K562 (cell line): ENCODE measurements at regions not wholly inside any gene's neighbourhood (a gene's known extent, or its start where the extent isn't known, plus 50 kb on each side); places are given as distances from the start of the nearest gene placed in this dataset.

Experiments used
- CBX2 ChIP-seq: fragments of 200-600 bp; sonication (generic); IDR thresholded peaks from one replicate; pipeline ENCODE4 v1.6.1; 2012; ENCODE audit warnings: mild to moderate bottlenecking, low read length, inconsistent platforms; ENCODE audit not compliant: insufficient read depth, poor library complexity, severe bottlenecking
- CEBPZ ChIP-seq: fragments of 150-350 bp; IDR thresholded peaks from 2 replicates; pipeline ENCODE4 v1.6.1; 2014; ENCODE audit warnings: low read depth, mild to moderate bottlenecking, low read length, borderline replicate concordance
- DNMT1 ChIP-seq: fragments of 450-650 bp; IDR thresholded peaks from 2 replicates; pipeline ENCODE4 v1.6.1; 2016; ENCODE audit warnings: antibody characterized with exemption, mild to moderate bottlenecking
- EZH2 ChIP-seq: IDR thresholded peaks from 2 replicates; pipeline ENCODE4 v1.6.1; 2012; ENCODE audit warnings: low read depth, mild to moderate bottlenecking, inconsistent platforms, low read length, borderline replicate concordance
- FOXA3 ChIP-seq, 2 experiments: fragments of 450-650 bp in 1 of 2; sonication (generic) in 1 of 2; formaldehyde crosslinking; IDR thresholded peaks in 1 of 2; conservative IDR thresholded peaks in 1 of 2; 2 replicates each; pipeline versions ENCODE4 v1.4.0 to v1.8.0; 2020 to 2022; ENCODE audit warnings: mild to moderate bottlenecking in 2 of 2, missing genetic modification reagents in 1 of 2
- LARP7 ChIP-seq: fragments of 450-650 bp; IDR thresholded peaks from 2 replicates; pipeline ENCODE4 v1.6.1; 2016
- MAFK ChIP-seq: IDR thresholded peaks from 2 replicates; pipeline ENCODE4 v1.6.1; 2011; ENCODE audit warnings: low read length, improper control_type of control experiment
- NCOA2 ChIP-seq, 2 experiments: fragments of 450-650 bp; IDR thresholded peaks; 2 replicates each; pipeline ENCODE4 v1.6.1; 2018; ENCODE audit warnings: mild to moderate bottlenecking in 2 of 2, moderate library complexity in 1 of 2; ENCODE audit not compliant: partially characterized antibody in 2 of 2
- POLR2A ChIP-seq: fragments of 450-650 bp; conservative IDR thresholded peaks from 2 replicates; pipeline ENCODE4 v1.6.1; 2016
- TF ChIP-seq, protein P1 (sequence below), 3 experiments: IDR thresholded peaks in 2 of 3; conservative IDR thresholded peaks in 1 of 3; 2 replicates each; pipeline ENCODE4 v1.5.1; 2011 to 2012; ENCODE audit warnings: low read length in 3 of 3, mild to moderate bottlenecking in 3 of 3, control low read depth in 2 of 3, improper control_type of control experiment in 1 of 3, inconsistent platforms in 1 of 3, low read depth in 1 of 3, mixed read lengths in 1 of 3, moderate library complexity in 1 of 3; ENCODE audit not compliant: insufficient read depth in 2 of 3
- TF ChIP-seq, protein P2 (sequence below), 3 experiments: fragments of 200-800 bp in 1 of 3; fragments of 250-450 bp in 1 of 3; fragments of 450-650 bp in 1 of 3; sonication (Bioruptor Pico) in 1 of 3; sonication (Bioruptor generic) in 1 of 3; formaldehyde crosslinking in 1 of 3; IDR thresholded peaks; 2 replicates each; pipeline versions ENCODE4 v1.6.1 to v1.8.0; 2016 to 2022; ENCODE audit warnings: mild to moderate bottlenecking in 2 of 3, missing genetic modification characterization in 2 of 3, missing compliant biosample characterization in 1 of 3, moderate library complexity in 1 of 3

DNA sequence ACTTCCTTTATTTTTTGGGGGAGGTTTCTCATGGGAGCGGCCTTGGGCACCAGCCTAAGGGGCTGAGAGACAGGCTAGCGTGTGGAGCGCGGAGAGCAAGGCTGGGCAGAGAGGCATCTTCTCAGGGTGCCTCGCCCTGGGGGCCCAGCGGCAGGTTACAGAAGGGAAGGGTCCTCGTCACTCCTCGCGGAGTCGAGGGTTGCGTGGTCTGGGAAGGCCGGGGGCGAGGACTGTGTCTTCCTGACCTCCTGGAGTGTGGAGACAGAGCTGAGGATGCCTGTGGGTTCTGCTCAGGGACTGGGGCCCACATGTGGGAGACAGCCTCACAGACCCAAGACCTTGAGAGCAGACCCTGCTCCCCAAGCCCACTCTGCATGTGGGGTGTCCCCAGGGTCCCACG lies 79.6 kb upstream of the LRPAP1 start:
- no peak for TF ChIP-seq FOXA3 (CRISPR knock-in tag; conservative IDR thresholded peaks at IDR 0.05 in 1 of 2, IDR thresholded peaks at IDR 0.05 in 1 of 2)
- no peak for TF ChIP-seq EZH2
- TF ChIP-seq POLR2A: no peak
- no peak for TF ChIP-seq CBX2
- no peak for TF ChIP-seq LARP7
- TF ChIP-seq, protein P1, sequence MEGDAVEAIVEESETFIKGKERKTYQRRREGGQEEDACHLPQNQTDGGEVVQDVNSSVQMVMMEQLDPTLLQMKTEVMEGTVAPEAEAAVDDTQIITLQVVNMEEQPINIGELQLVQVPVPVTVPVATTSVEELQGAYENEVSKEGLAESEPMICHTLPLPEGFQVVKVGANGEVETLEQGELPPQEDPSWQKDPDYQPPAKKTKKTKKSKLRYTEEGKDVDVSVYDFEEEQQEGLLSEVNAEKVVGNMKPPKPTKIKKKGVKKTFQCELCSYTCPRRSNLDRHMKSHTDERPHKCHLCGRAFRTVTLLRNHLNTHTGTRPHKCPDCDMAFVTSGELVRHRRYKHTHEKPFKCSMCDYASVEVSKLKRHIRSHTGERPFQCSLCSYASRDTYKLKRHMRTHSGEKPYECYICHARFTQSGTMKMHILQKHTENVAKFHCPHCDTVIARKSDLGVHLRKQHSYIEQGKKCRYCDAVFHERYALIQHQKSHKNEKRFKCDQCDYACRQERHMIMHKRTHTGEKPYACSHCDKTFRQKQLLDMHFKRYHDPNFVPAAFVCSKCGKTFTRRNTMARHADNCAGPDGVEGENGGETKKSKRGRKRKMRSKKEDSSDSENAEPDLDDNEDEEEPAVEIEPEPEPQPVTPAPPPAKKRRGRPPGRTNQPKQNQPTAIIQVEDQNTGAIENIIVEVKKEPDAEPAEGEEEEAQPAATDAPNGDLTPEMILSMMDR (IDR thresholded peaks at IDR 0.05 in 2 of 3, conservative IDR thresholded peaks at IDR 0.05 in 1 of 3; ENCODE audit: insufficient read depth in 2 of 3, low read depth in 1 of 3, low read length in 3 of 3): no peak
- TF ChIP-seq CEBPZ: no peak
- no peak for TF ChIP-seq MAFK
- TF ChIP-seq, protein P2, sequence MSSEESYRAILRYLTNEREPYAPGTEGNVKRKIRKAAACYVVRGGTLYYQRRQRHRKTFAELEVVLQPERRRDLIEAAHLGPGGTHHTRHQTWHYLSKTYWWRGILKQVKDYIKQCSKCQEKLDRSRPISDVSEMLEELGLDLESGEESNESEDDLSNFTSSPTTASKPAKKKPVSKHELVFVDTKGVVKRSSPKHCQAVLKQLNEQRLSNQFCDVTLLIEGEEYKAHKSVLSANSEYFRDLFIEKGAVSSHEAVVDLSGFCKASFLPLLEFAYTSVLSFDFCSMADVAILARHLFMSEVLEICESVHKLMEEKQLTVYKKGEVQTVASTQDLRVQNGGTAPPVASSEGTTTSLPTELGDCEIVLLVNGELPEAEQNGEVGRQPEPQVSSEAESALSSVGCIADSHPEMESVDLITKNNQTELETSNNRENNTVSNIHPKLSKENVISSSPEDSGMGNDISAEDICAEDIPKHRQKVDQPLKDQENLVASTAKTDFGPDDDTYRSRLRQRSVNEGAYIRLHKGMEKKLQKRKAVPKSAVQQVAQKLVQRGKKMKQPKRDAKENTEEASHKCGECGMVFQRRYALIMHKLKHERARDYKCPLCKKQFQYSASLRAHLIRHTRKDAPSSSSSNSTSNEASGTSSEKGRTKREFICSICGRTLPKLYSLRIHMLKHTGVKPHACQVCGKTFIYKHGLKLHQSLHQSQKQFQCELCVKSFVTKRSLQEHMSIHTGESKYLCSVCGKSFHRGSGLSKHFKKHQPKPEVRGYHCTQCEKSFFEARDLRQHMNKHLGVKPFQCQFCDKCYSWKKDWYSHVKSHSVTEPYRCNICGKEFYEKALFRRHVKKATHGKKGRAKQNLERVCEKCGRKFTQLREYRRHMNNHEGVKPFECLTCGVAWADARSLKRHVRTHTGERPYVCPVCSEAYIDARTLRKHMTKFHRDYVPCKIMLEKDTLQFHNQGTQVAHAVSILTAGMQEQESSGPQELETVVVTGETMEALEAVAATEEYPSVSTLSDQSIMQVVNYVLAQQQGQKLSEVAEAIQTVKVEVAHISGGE (CRISPR knock-in tag; IDR thresholded peaks at IDR 0.05): no peak
- no peak for TF ChIP-seq NCOA2 (IDR thresholded peaks at IDR 0.05; ENCODE audit: partially characterized antibody in 2 of 2)
- TF ChIP-seq DNMT1: no peak
